Hepatocyte (in vitro differentiated cells): ENCODE measurements at regions not wholly inside any gene's neighbourhood (a gene's known extent, or its start where the extent isn't known, plus 50 kb on each side); places are given as distances from the start of the nearest gene placed in this dataset.

Experiments used
- CTCF ChIP-seq: fragments of 200-600 bp; sonication (generic); IDR thresholded peaks from 2 replicates; pipeline ENCODE4 v1.5.1; 2016; ENCODE audit warnings: antibody characterized with exemption, mild to moderate bottlenecking; ENCODE audit not compliant: poor library complexity
- EZH2 ChIP-seq: fragments of 200-600 bp; sonication (generic); IDR thresholded peaks from 2 replicates; pipeline ENCODE4 v1.6.1; 2016; ENCODE audit warnings: antibody characterized with exemption, mild to moderate bottlenecking, borderline replicate concordance
- EZH2phosphoT487 ChIP-seq: fragments of 200-600 bp; sonication (generic); IDR thresholded peaks from one replicate; pipeline ENCODE4 v1.6.1; 2018; ENCODE audit warnings: antibody characterized with exemption, mild to moderate bottlenecking, low read depth, moderate library complexity; ENCODE audit not compliant: unreplicated experiment, severe bottlenecking

GRCh38 chr12:127292736-127293135 lies 974.2 kb upstream of the TMEM132C start:
- TF ChIP-seq CTCF: no peak
- TF ChIP-seq EZH2: no peak
- no peak for TF ChIP-seq EZH2phosphoT487
